NCI-H82 treated with DMSO at 0.1 percent for 48 hours (cell line): ENCODE measurements at regions not wholly inside any gene's neighbourhood (a gene's known extent, or its start where the extent isn't known, plus 50 kb on each side); places are given as distances from the start of the nearest gene placed in this dataset.
"Not testable (repeated sequence)": the region's sequence is repeated elsewhere in the genome, so short reads cannot be mapped to it uniquely, and the experiment has no call there.

ENCODE experiments used
- DNase-seq: peaks from one replicate; lab custom pipeline; 2025; ENCODE audit not compliant: unreplicated experiment; lab: John Stamatoyannopoulos, UW

DNA sequence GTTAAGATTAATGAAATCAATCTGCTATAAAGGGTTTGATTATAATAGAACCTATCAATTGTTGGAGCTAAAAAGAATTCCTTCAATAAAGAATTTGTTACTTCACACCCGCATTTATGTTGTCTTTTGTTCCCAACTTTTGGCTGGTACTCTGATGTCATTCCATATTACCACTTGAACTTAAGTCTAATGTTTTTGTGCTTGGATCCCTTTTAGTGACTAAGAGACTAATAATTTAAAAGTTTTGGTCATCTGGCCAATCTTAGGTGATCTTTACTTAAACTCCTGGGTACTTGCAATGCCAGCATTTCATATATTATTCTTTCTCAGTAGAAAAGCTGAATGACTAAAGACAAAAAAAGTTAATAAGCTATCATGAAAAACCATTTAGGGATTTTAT, 113.0 kb downstream of the TMEM30B start:
- no peak for DNase-seq

DNA sequence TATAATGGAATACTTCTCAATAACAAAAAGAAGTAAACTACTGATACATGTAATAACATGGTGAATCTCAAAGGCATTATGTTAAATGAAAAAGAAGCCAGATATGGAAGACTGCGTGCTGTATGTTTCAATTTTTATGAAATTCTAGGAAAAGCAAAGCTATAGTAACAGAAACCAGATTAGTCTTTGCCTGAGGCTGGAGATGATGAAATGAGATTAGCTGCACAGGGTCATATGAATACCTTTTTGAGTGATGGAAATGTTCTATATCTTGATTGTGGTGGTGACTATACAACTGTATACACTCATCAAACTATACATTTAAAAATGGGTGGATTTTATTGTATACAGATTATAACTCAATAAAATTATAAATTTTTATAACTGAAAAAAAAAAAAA, 113.5 kb downstream of the TMEM30B start:
- DNase-seq = no peak

- no peak for DNase-seq
These were observed 120.3 kb downstream of the TMEM30B start for GRCh38 chr14:61160798-61161197.

GRCh38 chr14:61154641-61155040, 126.5 kb downstream of the TMEM30B start:
- no peak for DNase-seq

GRCh38 chr14:61153914-61154545, 127.1 kb downstream of the TMEM30B start:
- DNase-seq = no peak

GRCh38 chr14:61153431-61153830, 127.7 kb downstream of the TMEM30B start:
- DNase-seq = no peak

GRCh38 chr14:61152851-61153364, 128.2 kb downstream of the TMEM30B start:
- no peak for DNase-seq

- DNase-seq = no peak
These were observed 129.9 kb downstream of the TMEM30B start for GRCh38 chr14:61151251-61151650.

- DNase-seq = no peak
These were observed 130.3 kb downstream of the TMEM30B start for GRCh38 chr14:61150851-61151250.

DNA sequence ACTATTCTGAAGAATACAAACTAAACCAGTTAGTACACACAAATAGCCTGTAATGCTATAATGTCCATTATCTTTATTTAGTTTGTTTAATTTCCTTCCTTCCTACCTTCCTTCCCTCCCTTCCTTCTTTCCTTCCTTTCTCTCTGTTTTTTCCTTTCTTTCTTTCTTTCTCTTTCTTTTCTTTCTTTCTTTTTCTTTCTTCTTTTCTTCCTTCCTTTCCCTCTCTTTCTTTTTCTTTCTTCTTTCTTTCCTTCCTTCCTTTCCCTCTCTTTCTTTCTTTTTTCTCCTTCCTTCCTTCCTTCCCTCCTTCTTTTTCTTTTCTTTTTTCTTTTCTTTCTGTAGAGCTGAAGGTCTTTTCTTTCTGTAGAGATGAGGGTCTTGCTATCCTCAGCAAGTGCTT, 131.2 kb downstream of the TMEM30B start:
- no peak for DNase-seq

GRCh38 chr14:61148742-61149350, 132.3 kb downstream of the TMEM30B start:
- no peak for DNase-seq

DNA sequence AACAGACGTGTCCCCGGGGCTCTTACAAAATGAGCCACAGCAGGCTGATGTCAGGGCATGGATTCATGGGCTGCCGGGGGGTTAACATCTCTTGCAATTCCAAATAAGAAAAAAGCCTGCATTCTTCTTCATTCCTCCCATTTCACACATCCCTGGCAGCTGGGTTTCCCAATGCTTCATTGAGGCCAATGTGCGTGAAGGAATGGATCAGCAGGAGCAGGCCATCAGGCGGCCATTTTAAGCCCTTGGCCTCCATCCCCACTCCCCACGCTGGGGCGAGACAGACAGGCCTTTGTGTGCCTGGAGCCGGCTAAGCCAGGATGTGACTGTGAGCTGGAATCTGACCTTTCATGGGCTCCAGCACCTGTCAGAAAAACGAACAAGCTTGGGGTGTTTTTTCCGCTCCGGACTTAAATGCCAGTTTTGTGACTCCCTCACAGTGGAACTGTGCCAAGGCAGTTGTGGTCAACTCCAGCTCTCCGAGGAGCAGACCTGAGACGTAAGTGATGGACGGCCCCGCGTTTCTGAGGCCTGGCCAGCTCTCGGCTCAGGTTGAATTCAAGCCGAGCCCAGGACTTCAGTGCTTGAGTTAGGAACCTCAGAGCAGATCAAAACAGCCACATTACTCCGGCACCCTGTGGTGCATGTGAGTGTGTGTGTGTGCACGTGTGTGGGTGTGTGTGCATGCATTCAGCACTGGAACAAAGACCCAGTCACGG, 133.1 kb downstream of the TMEM30B start:
- DNase-seq = no peak

- DNase-seq = no peak
These were observed 133.7 kb downstream of the TMEM30B start for GRCh38 chr14:61147381-61147821.

GRCh38 chr14:61146899-61147298, 134.2 kb downstream of the TMEM30B start:
- DNase-seq = no peak

DNA sequence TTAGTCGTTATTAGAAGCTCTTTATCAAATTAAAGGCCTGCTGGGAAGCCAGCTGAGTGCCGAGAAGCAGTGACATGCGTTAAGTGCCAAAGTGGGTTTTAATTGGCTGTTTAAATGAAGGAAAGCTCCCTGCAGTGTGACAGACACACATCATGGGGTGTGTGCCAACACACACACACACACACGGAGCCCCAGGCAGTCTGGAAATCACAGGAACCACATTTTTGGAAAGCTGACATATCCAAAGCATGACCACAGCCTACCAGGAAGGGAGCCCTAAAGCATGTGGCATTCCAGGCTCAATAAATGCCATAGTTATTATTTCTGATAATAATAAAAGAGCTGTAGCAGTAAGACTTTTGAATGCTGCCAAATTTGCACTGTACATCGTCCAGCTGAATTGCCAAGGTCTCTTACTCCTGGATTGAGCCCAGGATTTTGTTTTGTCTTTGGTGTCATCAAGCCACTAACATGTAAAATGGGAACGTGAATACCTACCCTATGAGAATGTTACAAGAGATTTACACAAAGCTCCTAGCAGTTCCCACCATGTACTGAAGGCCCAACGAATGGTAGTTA, 135.1 kb downstream of the TMEM30B start:
- peak; percentile 48 for DNase-seq

- peak; percentile 77 for DNase-seq
These were observed 135.9 kb downstream of the TMEM30B start for GRCh38 chr14:61145034-61145902.

GRCh38 chr14:61144117-61145033, 136.8 kb downstream of the TMEM30B start:
- not testable (repeated sequence) for DNase-seq

DNA sequence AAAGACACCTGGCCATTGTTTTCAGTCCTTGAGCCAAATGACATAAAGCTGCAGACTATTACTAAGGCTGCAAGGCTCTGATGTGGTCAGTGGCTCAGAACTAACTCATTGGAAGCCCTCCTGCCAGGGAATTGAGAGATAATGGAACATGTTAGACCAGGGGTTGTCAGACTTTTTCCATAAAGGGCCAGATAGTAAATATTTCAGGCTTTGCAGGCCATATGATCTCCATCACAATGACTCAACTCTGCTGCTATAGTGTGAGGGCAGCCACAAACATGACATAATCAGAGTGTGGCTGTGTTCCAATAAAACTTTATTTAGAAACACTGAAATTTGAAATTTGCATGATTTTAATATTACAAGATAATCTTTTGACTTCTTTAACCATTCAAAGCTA, 140.3 kb downstream of the TMEM30B start:
- DNase-seq = no peak

DNA sequence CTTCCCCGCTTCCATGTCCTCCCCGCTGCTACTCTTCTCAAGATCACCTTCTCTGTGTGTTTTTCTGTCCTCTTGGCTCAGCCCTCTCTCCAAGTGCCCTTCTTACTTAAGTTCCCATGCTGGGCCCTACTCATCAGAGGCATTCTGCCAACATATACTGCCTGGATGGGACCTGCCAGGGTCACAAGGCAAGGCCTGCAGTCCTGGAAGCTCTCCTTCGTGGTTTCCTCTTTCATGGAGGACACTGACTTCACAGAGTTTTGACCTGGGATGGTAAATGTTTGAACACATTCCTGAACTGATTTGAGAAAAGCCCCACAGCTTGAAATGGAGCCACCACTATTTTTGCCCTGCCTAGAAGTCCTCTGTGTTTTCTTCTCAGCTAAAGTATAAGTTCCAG, 140.9 kb downstream of the TMEM30B start:
- DNase-seq = no peak
